A549 (cell line): ENCODE measurements at regions not wholly inside any gene's neighbourhood (a gene's known extent, or its start where the extent isn't known, plus 50 kb on each side); places are given as distances from the start of the nearest gene placed in this dataset.

Source experiments
- ATAC-seq, 2 experiments: fragments of 200-7000 bp in 1 of 2; fragments of >200 bp in 1 of 2; cut with Nextera tagmentation in 1 of 2; cut with Tn5 transposase in 1 of 2; 3 replicates each; pipeline versions ENCODE4 v1.8.0 to v1.9.1; 2018 to 2020; ENCODE audit warnings: mild to moderate bottlenecking in 1 of 2, moderate library complexity in 1 of 2
- CTCF ChIA-PET: fragments of 300-600 bp; sonication (Branson Sonifier 250); formaldehyde crosslinking; extraction: SDS; loops from one replicate; lab custom pipeline; 2021; ENCODE audit warnings: antibody characterized with exemption, inconsistent platforms; lab: Yijun Ruan, JAX
- POLR2A ChIA-PET: fragments of 350-600 bp; formaldehyde crosslinking; extraction: SDS; loops from one replicate; lab custom pipeline; 2021; ENCODE audit warnings: antibody characterized with exemption, inconsistent platforms; lab: Yijun Ruan, JAX
- DNase-seq, 2 experiments: peaks; one replicate each; pipeline versions ENCODE4 v3.0.0 to v3.0.0-alpha.2; 2011 to 2016; ENCODE audit warnings: low read depth in 1 of 2, low spot score in 1 of 2
- FAIRE-seq: peaks from 2 replicates; lab custom pipeline; 2011; peaks lifted over from hg19 to GRCh38; lab: Jason Lieb, UNC
- H3K27ac ChIP-seq, 2 experiments: fragments of >200 bp; sonication (Bioruptor Twin); formaldehyde crosslinking; 3 replicates each; pipeline ENCODE4 v1.5.1; 2016 to 2017
- H3K4me1 ChIP-seq: fragments of >200 bp; sonication (Bioruptor Twin); formaldehyde crosslinking; 3 replicates; pipeline ENCODE4 v1.6.1; 2016
- H3K4me2 ChIP-seq: fragments of >200 bp; sonication (Bioruptor Twin); formaldehyde crosslinking; 3 replicates; pipeline ENCODE4 v1.6.1; 2016
- H3K4me3 ChIP-seq: fragments of >200 bp; sonication (Bioruptor Twin); formaldehyde crosslinking; 3 replicates; pipeline ENCODE4 v1.5.1; 2016
- H3K9me3 ChIP-seq: fragments of >200 bp; sonication (Bioruptor Twin); formaldehyde crosslinking; 3 replicates; pipeline ENCODE4 v1.6.1; 2016
- ATOH8 ChIP-seq: fragments of 250-450 bp; sonication (Bioruptor Pico); IDR thresholded peaks from 2 replicates; pipeline ENCODE4 v1.5.0; 2020; ENCODE audit warnings: low read depth, mild to moderate bottlenecking, moderate library complexity
- BHLHE40 ChIP-seq: IDR thresholded peaks from 2 replicates; pipeline ENCODE4 v1.6.1; 2012; ENCODE audit warnings: low read depth, low read length, inconsistent platforms
- CBX8 ChIP-seq: fragments of 200-600 bp; sonication (generic); IDR thresholded peaks from 2 replicates; pipeline ENCODE4 v1.6.1; 2016
- CHD2 ChIP-seq: fragments of 150-350 bp; IDR thresholded peaks from 2 replicates; pipeline ENCODE4 v1.6.1; 2014; ENCODE audit warnings: low read length; ENCODE audit not compliant: partially characterized antibody
- E2F6 ChIP-seq: IDR thresholded peaks from 2 replicates; pipeline ENCODE4 v1.6.1; 2012; ENCODE audit warnings: low read depth, borderline replicate concordance
- EHMT2 ChIP-seq: fragments of 200-600 bp; sonication (generic); IDR thresholded peaks from 2 replicates; pipeline ENCODE4 v1.6.1; 2016; ENCODE audit warnings: antibody characterized with exemption, low read depth, mild to moderate bottlenecking, moderate library complexity
- EP300 ChIP-seq, 2 experiments: fragments of >200 bp; sonication (Bioruptor Twin); formaldehyde crosslinking; IDR thresholded peaks; 2 replicates in 1 of 2; 3 replicates in 1 of 2; pipeline ENCODE4 v1.6.1; 2016 to 2017
- FOSL2 ChIP-seq, 2 experiments: fragments of 450-650 bp in 1 of 2; fragments of >200 bp in 1 of 2; sonication (Bioruptor Twin) in 1 of 2; formaldehyde crosslinking; IDR thresholded peaks; 2 replicates each; pipeline versions ENCODE4 v1.5.0 to v1.6.1; 2016 to 2020; ENCODE audit warnings: mild to moderate bottlenecking in 1 of 2, moderate library complexity in 1 of 2
- HEYL ChIP-seq: fragments of 250-450 bp; sonication (Bioruptor Pico); IDR thresholded peaks from 2 replicates; pipeline ENCODE4 v1.8.0; 2021; ENCODE audit warnings: mild to moderate bottlenecking, moderate library complexity
- HMGXB4 ChIP-seq: fragments of 250-450 bp; sonication (Bioruptor Pico); IDR thresholded peaks from 2 replicates; pipeline ENCODE4 v1.5.0; 2021; ENCODE audit warnings: mild to moderate bottlenecking, moderate library complexity, borderline replicate concordance
- HOXB13 ChIP-seq: fragments of 250-450 bp; sonication (Bioruptor Pico); IDR thresholded peaks from 2 replicates; pipeline ENCODE4 v1.5.0; 2020; ENCODE audit warnings: low read depth, mild to moderate bottlenecking, moderate library complexity
- KDM5A ChIP-seq: fragments of 200-600 bp; sonication (generic); IDR thresholded peaks from 2 replicates; pipeline ENCODE4 v1.6.1; 2016; ENCODE audit warnings: antibody characterized with exemption, mild to moderate bottlenecking
- MAZ ChIP-seq: fragments of 150-350 bp; IDR thresholded peaks from 2 replicates; pipeline ENCODE4 v1.6.1; 2014; ENCODE audit warnings: antibody characterized with exemption, low read depth, low read length, borderline replicate concordance
- RAD21 ChIP-seq, 2 experiments: fragments of >200 bp in 1 of 2; sonication (Bioruptor Twin) in 1 of 2; formaldehyde crosslinking in 1 of 2; IDR thresholded peaks in 1 of 2; conservative IDR thresholded peaks in 1 of 2; 2 replicates in 1 of 2; 3 replicates in 1 of 2; pipeline ENCODE4 v1.6.1; 2012 to 2018; ENCODE audit warnings: inconsistent platforms in 1 of 2
- RARB ChIP-seq: fragments of 250-450 bp; sonication (Bioruptor Pico); IDR thresholded peaks from 2 replicates; pipeline ENCODE4 v1.8.0; 2021; ENCODE audit warnings: mild to moderate bottlenecking, moderate library complexity
- RCOR1 ChIP-seq: fragments of 150-350 bp; IDR thresholded peaks from 2 replicates; pipeline ENCODE4 v1.6.1; 2014; ENCODE audit warnings: antibody characterized with exemption, low read length, low read depth
- REST ChIP-seq: fragments of 200-600 bp; sonication (generic); IDR thresholded peaks from 2 replicates; pipeline ENCODE4 v1.6.1; 2016; ENCODE audit warnings: antibody characterized with exemption, mild to moderate bottlenecking, moderate library complexity
- RNF2 ChIP-seq: fragments of 200-600 bp; sonication (generic); IDR thresholded peaks from 2 replicates; pipeline ENCODE4 v1.6.1; 2016; ENCODE audit warnings: low read depth, mild to moderate bottlenecking, antibody characterized with exemption, moderate library complexity, borderline replicate concordance
- SMC3 ChIP-seq: fragments of >200 bp; sonication (Bioruptor Twin); formaldehyde crosslinking; IDR thresholded peaks from 3 replicates; pipeline ENCODE4 v1.6.1; 2018; ENCODE audit warnings: inconsistent platforms
- SREBF2 ChIP-seq: fragments of 450-650 bp; IDR thresholded peaks from 2 replicates; pipeline ENCODE4 v1.6.1; 2014; ENCODE audit warnings: mild to moderate bottlenecking, moderate library complexity
- TFCP2L1 ChIP-seq: fragments of 250-450 bp; sonication (Bioruptor Pico); IDR thresholded peaks from 2 replicates; pipeline ENCODE4 v1.5.0; 2021; ENCODE audit warnings: mild to moderate bottlenecking
- WGBS: methylation state at CpG from one replicate; pipeline ENCODE4 v1.1.6; 2017; ENCODE audit errors: missing lambda C conversion rate; 5-methylcytosine and 5-hydroxymethylcytosine counted together

- POLR2A ChIA-PET = no interaction called here
These were observed 121.9 kb upstream of the PLET1 start for GRCh38 chr11:112382561-112382960.

GRCh38 chr11:112388496-112388895, 127.8 kb upstream of the PLET1 start:
- FAIRE-seq (no peak), ATAC-seq (no peak), DNase-seq (no peak)
- TF ChIP-seq SREBF2 = no peak
- TF ChIP-seq EHMT2 = no peak
- TF ChIP-seq RARB (CRISPR knock-in tag) = no peak
- no peak for TF ChIP-seq RNF2
- no peak for TF ChIP-seq REST
- no peak for TF ChIP-seq FOSL2 (IDR thresholded peaks at IDR 0.05)
- no peak for TF ChIP-seq FOSL2 (CRISPR knock-in tag; IDR thresholded peaks at IDR 0.05)
- no peak for TF ChIP-seq TFCP2L1 (CRISPR knock-in tag)
- no peak for TF ChIP-seq KDM5A
- TF ChIP-seq EP300 (IDR thresholded peaks at IDR 0.05) = no peak
- TF ChIP-seq MAZ = no peak
- no peak for TF ChIP-seq E2F6
- TF ChIP-seq CBX8 = no peak
- TF ChIP-seq RCOR1 = no peak
- TF ChIP-seq HOXB13 (CRISPR knock-in tag) = no peak
- no peak for TF ChIP-seq RAD21 (conservative IDR thresholded peaks at IDR 0.05 in 1 of 2, IDR thresholded peaks at IDR 0.05 in 1 of 2)
- TF ChIP-seq ATOH8 (CRISPR knock-in tag) = no peak
- TF ChIP-seq HEYL (CRISPR knock-in tag) = no peak
- no peak for TF ChIP-seq HMGXB4 (CRISPR knock-in tag)
- TF ChIP-seq BHLHE40 = no peak
- no peak for TF ChIP-seq SMC3
- no peak overlapping the region for H3K4me3 ChIP-seq
- no peak overlapping the region for H3K4me2 ChIP-seq
- no peaks in the 10 kb centered on the region for H3K4me1 ChIP-seq
- CTCF ChIA-PET = no interaction called here
- H3K9me3 ChIP-seq = no peaks in the 10 kb centered on the region
- no peak overlapping the region for H3K27ac ChIP-seq
- POLR2A ChIA-PET = no interaction called here

More at GRCh38 chr11:112382561-112382960, 121.9 kb upstream of the PLET1 start:
- DNase-seq = no peak
- TF ChIP-seq CHD2 = no peak
- TF ChIP-seq SMC3 = no peak
- TF ChIP-seq, all 56 proteins: peak for 0
- H3K27ac ChIP-seq = no peak overlapping the region
- no peak overlapping the region for H3K4me3 ChIP-seq
- FAIRE-seq (no peak), ATAC-seq (no peak)
- 31% methylated on average over 3 of the region's 5 CpGs for WGBS
- no peaks in the 10 kb centered on the region for H3K4me1 ChIP-seq
- CTCF ChIA-PET = no interaction called here
- H3K9me3 ChIP-seq = no peaks in the 10 kb centered on the region
- H3K4me2 ChIP-seq = no peak overlapping the region
